ENCODE measurements at regions not wholly inside any gene's neighbourhood (a gene's known extent, or its start where the extent isn't known, plus 50 kb on each side); places are given as distances from the start of the nearest gene placed in this dataset.
"Not testable (repeated sequence)": the region's sequence is repeated elsewhere in the genome, so short reads cannot be mapped to it uniquely, and the experiment has no call there.

DNA sequence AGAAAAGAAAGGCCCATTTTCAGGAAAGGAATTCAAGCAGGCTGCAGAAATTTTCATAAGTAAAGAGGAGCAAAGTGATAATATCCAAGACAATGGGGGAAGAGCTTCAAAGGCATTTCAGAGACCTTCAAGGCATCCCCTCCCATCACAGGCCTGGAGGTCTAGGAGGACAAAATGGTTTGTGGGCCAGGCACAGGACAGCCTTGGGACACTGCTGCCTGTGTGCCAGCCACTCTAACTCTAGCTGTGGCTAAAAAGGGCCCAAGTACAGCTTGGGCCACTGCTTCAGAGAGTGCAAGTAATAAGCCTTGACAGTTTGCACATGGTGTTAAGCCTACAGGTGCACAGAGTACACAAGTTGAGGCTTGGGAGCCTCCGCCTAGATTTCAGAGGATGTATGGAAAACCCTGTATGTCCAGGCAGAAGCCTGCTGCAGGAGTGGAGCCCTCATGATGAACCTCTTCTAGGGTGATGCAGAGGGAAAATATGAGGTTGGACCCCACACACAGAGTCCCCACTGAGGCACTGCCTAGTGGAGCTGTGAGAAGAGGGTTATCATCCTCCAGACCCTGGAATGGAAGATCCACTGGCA is 51.8 kb upstream of the ZSWIM5 start:
- no peak for DNase-seq (ENCODE audit: low spot score)
- TF ChIP-seq, protein P1, sequence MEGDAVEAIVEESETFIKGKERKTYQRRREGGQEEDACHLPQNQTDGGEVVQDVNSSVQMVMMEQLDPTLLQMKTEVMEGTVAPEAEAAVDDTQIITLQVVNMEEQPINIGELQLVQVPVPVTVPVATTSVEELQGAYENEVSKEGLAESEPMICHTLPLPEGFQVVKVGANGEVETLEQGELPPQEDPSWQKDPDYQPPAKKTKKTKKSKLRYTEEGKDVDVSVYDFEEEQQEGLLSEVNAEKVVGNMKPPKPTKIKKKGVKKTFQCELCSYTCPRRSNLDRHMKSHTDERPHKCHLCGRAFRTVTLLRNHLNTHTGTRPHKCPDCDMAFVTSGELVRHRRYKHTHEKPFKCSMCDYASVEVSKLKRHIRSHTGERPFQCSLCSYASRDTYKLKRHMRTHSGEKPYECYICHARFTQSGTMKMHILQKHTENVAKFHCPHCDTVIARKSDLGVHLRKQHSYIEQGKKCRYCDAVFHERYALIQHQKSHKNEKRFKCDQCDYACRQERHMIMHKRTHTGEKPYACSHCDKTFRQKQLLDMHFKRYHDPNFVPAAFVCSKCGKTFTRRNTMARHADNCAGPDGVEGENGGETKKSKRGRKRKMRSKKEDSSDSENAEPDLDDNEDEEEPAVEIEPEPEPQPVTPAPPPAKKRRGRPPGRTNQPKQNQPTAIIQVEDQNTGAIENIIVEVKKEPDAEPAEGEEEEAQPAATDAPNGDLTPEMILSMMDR (IDR thresholded peaks at IDR 0.05), result no peak
- no peak for ATAC-seq (ENCODE audit: low FRiP score)

DNA sequence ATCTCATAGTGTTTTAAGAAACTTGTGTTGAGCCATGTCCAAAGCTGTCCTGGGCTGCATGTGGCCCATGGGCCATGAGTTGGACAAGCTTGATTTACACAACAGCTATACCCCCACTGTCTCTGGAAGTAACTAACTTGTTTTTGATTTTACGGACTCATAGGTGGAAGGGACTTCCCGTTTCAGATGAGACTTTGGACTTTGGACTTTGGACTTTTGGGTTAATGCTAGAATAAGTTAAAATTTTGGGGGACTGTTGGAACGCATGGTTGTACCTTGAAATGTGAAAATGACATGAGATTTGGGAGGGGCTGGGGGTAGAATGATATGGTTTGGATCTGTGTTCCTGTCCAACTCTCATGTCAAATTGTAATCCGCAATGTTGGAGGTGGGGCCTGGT is 52.6 kb upstream of the ZSWIM5 start:
- TF ChIP-seq, protein P1 (IDR thresholded peaks at IDR 0.05), result no peak
- no peak for DNase-seq (ENCODE audit: low spot score)
- no peak for ATAC-seq (ENCODE audit: low FRiP score)

DNA sequence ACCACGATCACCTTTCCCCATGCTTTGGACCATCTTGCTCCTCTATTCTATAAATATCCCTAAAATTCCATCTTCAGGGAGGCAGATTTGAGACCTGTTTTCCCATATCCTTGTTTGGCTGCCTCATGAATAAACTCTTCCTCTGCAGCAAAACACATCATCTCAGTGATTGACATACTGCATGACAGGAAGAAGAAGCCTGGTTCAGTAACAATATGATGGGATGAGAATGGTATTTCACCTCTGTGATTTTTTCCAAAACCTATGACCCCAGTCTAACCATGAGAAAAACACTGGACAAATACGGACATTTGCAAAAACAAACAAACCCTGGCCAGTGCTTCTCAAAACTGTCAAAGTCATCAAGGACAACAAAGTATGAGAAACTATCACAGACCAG is 53.8 kb upstream of the ZSWIM5 start:
- TF ChIP-seq, protein P1 (IDR thresholded peaks at IDR 0.05), result no peak
- no peak for ATAC-seq (ENCODE audit: low FRiP score)
- no peak for DNase-seq (ENCODE audit: low spot score)

DNA sequence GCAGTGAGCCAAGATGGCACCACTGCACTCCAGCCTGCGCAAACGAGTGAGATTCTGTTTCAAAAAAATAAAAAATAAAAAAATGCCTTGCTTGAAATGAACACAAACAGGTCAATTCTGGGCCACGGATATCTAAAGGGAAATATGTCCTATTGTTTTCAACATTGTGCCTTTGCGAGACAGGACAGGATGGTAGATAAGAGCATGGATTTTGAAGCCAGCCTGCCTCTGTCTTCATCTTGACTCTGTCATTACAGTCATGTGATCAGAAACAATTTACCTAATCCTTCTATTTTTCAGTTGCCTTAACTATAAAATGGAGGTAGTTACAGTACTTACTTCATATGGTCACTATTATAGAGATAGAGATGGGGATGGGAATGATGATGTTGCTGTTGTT is 56.7 kb upstream of the ZSWIM5 start:
- TF ChIP-seq, protein P1 (IDR thresholded peaks at IDR 0.05), result no peak
- DNase-seq (ENCODE audit: low spot score) (no peak), ATAC-seq (ENCODE audit: low FRiP score) (no peak)

DNA sequence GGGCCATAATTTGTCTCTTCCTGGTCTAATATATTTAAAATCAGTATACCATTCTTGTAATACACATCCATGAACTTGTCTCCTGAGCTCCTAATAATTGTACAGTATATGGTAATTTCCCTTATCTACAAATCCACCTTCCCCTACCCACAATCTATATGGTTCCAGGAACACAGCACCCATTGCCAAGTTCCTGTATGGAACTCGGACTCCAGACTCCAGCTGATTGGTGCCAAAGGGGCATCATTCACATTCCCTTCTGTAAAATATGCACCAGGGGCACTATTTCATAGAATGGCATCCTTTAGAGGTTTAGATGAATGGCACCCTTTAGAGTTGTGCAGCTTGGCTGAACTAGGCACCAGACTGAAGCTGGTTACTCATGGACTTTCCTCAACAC is 58.8 kb upstream of the ZSWIM5 start:
- no peak for DNase-seq (ENCODE audit: low spot score)

DNA sequence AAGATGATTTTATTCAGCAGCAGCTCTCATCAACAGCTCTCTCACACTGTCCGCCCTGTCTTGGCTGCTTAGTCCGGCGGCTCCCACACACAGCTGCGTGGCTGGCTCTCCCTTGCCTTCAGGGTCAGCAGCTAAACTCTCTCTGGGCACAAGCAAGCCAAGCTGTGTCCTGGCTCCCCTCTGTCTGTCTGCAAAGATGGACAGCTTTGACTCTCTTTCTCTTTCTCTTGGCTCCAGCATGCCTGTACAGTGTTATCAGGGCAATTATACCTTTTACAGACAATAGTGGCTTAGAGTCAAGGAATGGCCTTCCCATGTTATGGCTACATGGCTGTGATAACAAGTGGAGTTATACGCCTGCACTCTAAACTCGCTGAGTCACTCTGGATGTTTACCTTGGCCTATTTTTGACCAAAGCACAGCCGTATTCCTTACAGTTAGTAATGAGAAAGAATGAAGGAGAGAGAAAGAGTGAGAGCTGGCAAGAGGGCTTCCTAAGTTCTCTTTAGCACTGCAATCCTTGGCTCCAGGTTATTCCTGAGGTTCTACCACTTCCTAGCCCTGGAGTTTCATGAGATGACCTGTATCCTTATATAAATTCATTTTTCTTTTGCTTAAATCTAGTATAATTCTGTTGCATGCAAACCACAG is 59.9 kb upstream of the ZSWIM5 start:
- TF ChIP-seq, protein P1 (IDR thresholded peaks at IDR 0.05), result no peak
- peak; percentile 23 for DNase-seq (ENCODE audit: low spot score)
- peak; percentile 92 for ATAC-seq (ENCODE audit: low FRiP score)

More for the DNA sequence above, 58.8 kb upstream of the ZSWIM5 start:
- TF ChIP-seq, protein P1 (IDR thresholded peaks at IDR 0.05), result no peak
- no peak for ATAC-seq (ENCODE audit: low FRiP score)

DNA sequence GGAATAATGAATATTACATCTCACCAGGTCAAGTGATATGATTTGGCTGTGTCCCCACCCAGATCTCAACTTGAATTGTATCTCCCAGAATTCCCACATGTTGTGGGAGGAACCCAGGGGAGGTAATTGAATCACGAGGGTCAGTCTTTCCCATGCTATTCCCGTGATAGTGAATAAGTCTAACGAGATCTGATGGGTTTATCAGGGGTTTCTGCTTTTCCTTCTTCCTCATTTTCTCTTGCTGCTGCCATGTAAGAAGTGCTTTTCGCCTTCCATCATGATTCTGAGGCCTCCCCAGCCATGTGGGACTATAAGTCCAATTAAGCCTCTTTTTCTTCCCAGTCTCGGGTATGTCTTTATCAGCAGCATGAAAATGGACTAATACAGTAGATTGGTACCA is 58.4 kb upstream of the HPDL start:
- ATAC-seq (ENCODE audit: low FRiP score); DNase-seq (ENCODE audit: low spot score): not testable (repeated sequence)

DNA sequence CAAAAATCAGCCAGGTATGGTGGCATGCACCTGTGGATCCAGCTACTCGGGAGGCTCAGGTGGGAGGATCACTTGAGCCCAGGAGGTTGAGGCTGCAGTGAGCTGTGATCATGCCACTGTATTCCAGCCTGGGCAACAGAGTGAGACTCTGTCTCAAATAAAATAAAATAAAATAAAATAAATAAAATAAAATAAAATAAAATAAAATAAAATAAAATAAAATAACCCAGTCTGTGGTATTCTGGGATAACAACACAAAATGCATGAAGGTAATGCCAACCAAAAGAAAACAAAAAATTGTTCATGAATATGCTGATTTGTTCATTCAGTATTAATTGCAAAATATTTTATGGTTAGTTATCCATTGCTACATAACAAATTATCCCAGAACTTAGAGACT is 54.4 kb upstream of the HPDL start:
- ATAC-seq (ENCODE audit: low FRiP score); DNase-seq (ENCODE audit: low spot score): not testable (repeated sequence)

All from omental fat pad (tissue), 3 donors.